ENCODE measurements at regions not wholly inside any gene's neighbourhood (a gene's known extent, or its start where the extent isn't known, plus 50 kb on each side); places are given as distances from the start of the nearest gene placed in this dataset.
"Not testable (repeated sequence)": the region's sequence is repeated elsewhere in the genome, so short reads cannot be mapped to it uniquely, and the experiment has no call there.

- H3K79me2 ChIP-seq (ENCODE audit: low read depth), result no peaks in the 10 kb centered on the region
- TF ChIP-seq EZH2 (IDR thresholded peaks at IDR 0.05; ENCODE audit: low read depth) (no peak), CTCF (conservative IDR thresholded peaks at IDR 0.05) (no peak)
- POLR2A ChIA-PET (ENCODE audit: unreplicated experiment), result no interaction called here
- no peaks in the 10 kb centered on the region for H3K27me3 ChIP-seq (ENCODE audit: insufficient read depth, low read depth)
- H4K20me1 ChIP-seq (ENCODE audit: insufficient read depth), result no peaks in the 10 kb centered on the region
- H3K4me2 ChIP-seq, result no peak overlapping the region
- no peak overlapping the region for H2AFZ ChIP-seq
- DNase-seq, result no peak
- no peaks in the 10 kb centered on the region for H3K4me1 ChIP-seq (replicated peaks; ENCODE audit: insufficient read depth)
- H3K9me3 ChIP-seq (ENCODE audit: insufficient read depth, low read depth), result no peaks in the 10 kb centered on the region
- H3K36me3 ChIP-seq (ENCODE audit: low read depth), result no peaks in the 10 kb centered on the region
- BruUV-seq (replicated peaks), result no TSS peak
- intact Hi-C loops (cut with micrococcal nuclease; ENCODE audit: unreplicated experiment), result no loop called here
- CTCF ChIA-PET, result no interaction called here
- H3K9me2 ChIP-seq (ENCODE audit: insufficient read depth), result no peaks in the 10 kb centered on the region
- no peak overlapping the region for H3K27ac ChIP-seq
- no peak overlapping the region for H3K4me3 ChIP-seq
- H3F3A ChIP-seq (ENCODE audit: insufficient read depth, low read depth), result no peaks in the 10 kb centered on the region
These were observed 2126.3 kb upstream of the ACO1 start for GRCh38 chr9:30258094-30258493.

GRCh38 chr9:30280229-30280900, 2104.1 kb upstream of the ACO1 start:
- Histone ChIP-seq H4K20me1 (ENCODE audit: insufficient read depth) (no peaks in the 10 kb centered on the region), H3K27me3 (ENCODE audit: insufficient read depth, low read depth) (no peaks in the 10 kb centered on the region), H3K4me1 (replicated peaks; ENCODE audit: insufficient read depth) (no peaks in the 10 kb centered on the region), H3F3A (ENCODE audit: insufficient read depth, low read depth) (no peaks in the 10 kb centered on the region), H3K4me2 (no peak overlapping the region), H3K4me3 (no peak overlapping the region), H3K9me2 (ENCODE audit: insufficient read depth) (no peaks in the 10 kb centered on the region), H3K27ac (no peak overlapping the region), H3K9me3 (ENCODE audit: insufficient read depth, low read depth) (no peaks in the 10 kb centered on the region), H2AFZ (no peak overlapping the region), H3K79me2 (ENCODE audit: low read depth) (no peaks in the 10 kb centered on the region), H3K36me3 (ENCODE audit: low read depth) (no peaks in the 10 kb centered on the region)
- BruUV-seq (replicated peaks), result no TSS peak
- DNase-seq, result no peak
- TF ChIP-seq EZH2 (IDR thresholded peaks at IDR 0.05; ENCODE audit: low read depth) (no peak), CTCF (conservative IDR thresholded peaks at IDR 0.05) (no peak)
- ChIA-PET CTCF (no interaction called here), POLR2A (ENCODE audit: unreplicated experiment) (no interaction called here)
- intact Hi-C loops (cut with micrococcal nuclease; ENCODE audit: unreplicated experiment), result no loop called here

- H3K9me3 ChIP-seq (ENCODE audit: insufficient read depth, low read depth), result no peaks in the 10 kb centered on the region
- intact Hi-C loops (cut with micrococcal nuclease; ENCODE audit: unreplicated experiment), result no loop called here
- no peak overlapping the region for H3K4me3 ChIP-seq
- H3F3A ChIP-seq (ENCODE audit: insufficient read depth, low read depth), result no peaks in the 10 kb centered on the region
- H3K4me1 ChIP-seq (replicated peaks; ENCODE audit: insufficient read depth), result no peaks in the 10 kb centered on the region
- H4K20me1 ChIP-seq (ENCODE audit: insufficient read depth), result no peaks in the 10 kb centered on the region
- ChIA-PET POLR2A (ENCODE audit: unreplicated experiment) (no interaction called here), CTCF (no interaction called here)
- H3K27ac ChIP-seq, result no peak overlapping the region
- no peaks in the 10 kb centered on the region for H3K27me3 ChIP-seq (ENCODE audit: insufficient read depth, low read depth)
- no peak overlapping the region for H3K4me2 ChIP-seq
- no TSS peak for BruUV-seq (replicated peaks)
- H3K9me2 ChIP-seq (ENCODE audit: insufficient read depth), result no peaks in the 10 kb centered on the region
- no peak for DNase-seq
- H3K36me3 ChIP-seq (ENCODE audit: low read depth), result no peaks in the 10 kb centered on the region
- H2AFZ ChIP-seq, result no peak overlapping the region
- H3K79me2 ChIP-seq (ENCODE audit: low read depth), result no peaks in the 10 kb centered on the region
- TF ChIP-seq EZH2 (IDR thresholded peaks at IDR 0.05; ENCODE audit: low read depth) (no peak), CTCF (conservative IDR thresholded peaks at IDR 0.05) (no peak)
These were observed 2095.0 kb upstream of the ACO1 start for GRCh38 chr9:30289435-30289834.

GRCh38 chr9:30292026-30292425, 2092.4 kb upstream of the ACO1 start:
- H3K36me3 ChIP-seq (ENCODE audit: low read depth); H3K9me3 ChIP-seq (ENCODE audit: insufficient read depth, low read depth); H3K27me3 ChIP-seq (ENCODE audit: insufficient read depth, low read depth); H3K4me2 ChIP-seq; BruUV-seq (replicated peaks); CTCF ChIA-PET; H3F3A ChIP-seq (ENCODE audit: insufficient read depth, low read depth); POLR2A ChIA-PET (ENCODE audit: unreplicated experiment); H3K27ac ChIP-seq; H3K4me3 ChIP-seq; DNase-seq; H2AFZ ChIP-seq; H4K20me1 ChIP-seq (ENCODE audit: insufficient read depth); intact Hi-C loops (cut with micrococcal nuclease; ENCODE audit: unreplicated experiment); H3K4me1 ChIP-seq (replicated peaks; ENCODE audit: insufficient read depth); H3K79me2 ChIP-seq (ENCODE audit: low read depth); H3K9me2 ChIP-seq (ENCODE audit: insufficient read depth): not testable (repeated sequence)

All from PC-9 (cell line).